Upper lobe of left lung (tissue), 6 donors: ENCODE measurements at regions not wholly inside any gene's neighbourhood (a gene's known extent, or its start where the extent isn't known, plus 50 kb on each side); places are given as distances from the start of the nearest gene placed in this dataset.

Experiments
- ATAC-seq, 2 donors: fragments of 200-7000 bp; cut with Tn5 transposase; one replicate each; pipeline ENCODE4 v1.9.1; 2022; ENCODE audit warnings: mild to moderate bottlenecking in 2 of 2, moderate library complexity in 2 of 2; ENCODE audit not compliant: low FRiP score in 2 of 2
- DNase-seq, 2 donors: peaks; one replicate each; pipeline ENCODE4 v3.0.0-alpha.2; 2019 to 2020
- H3K27ac ChIP-seq, 4 donors: fragments of 200-600 bp; sonication (generic); one replicate each; pipeline ENCODE4 v1.5.1; 2016 to 2019
- H3K27me3 ChIP-seq, 4 donors: fragments of 200-600 bp; sonication (generic); one replicate each; pipeline ENCODE4 v1.5.1; 2017 to 2019
- H3K36me3 ChIP-seq, 4 donors: fragments of 200-600 bp; sonication (generic); one replicate each; pipeline ENCODE4 v1.5.1; 2016 to 2019
- H3K4me1 ChIP-seq, 4 donors: fragments of 200-600 bp; sonication (generic); one replicate each; pipeline ENCODE4 v1.5.1; 2018 to 2019
- H3K4me3 ChIP-seq, 4 donors: fragments of 200-600 bp; sonication (generic); one replicate each; pipeline ENCODE4 v1.5.1; 2017 to 2019; ENCODE audit warnings: mild to moderate bottlenecking in 2 of 4, moderate library complexity in 1 of 4
- H3K9me3 ChIP-seq, 4 donors: fragments of 200-600 bp; sonication (generic); one replicate each; pipeline ENCODE4 v1.5.1; 2018 to 2019
- EP300 ChIP-seq, 4 donors: sonication (generic); formaldehyde crosslinking; IDR thresholded peaks; one replicate each; pipeline ENCODE4 v1.5.1; 2017; ENCODE audit warnings: antibody characterized with exemption in 4 of 4, control low read depth in 2 of 4
- POLR2A ChIP-seq, 4 donors: fragments of 450-650 bp; IDR thresholded peaks; one replicate each; pipeline ENCODE4 v1.5.1; 2016 to 2017; ENCODE audit warnings: antibody characterized with exemption in 4 of 4, mild to moderate bottlenecking in 2 of 4
- POLR2AphosphoS5 ChIP-seq, 2 donors: sonication (generic); formaldehyde crosslinking; IDR thresholded peaks; one replicate each; pipeline ENCODE4 v1.5.1; 2017; ENCODE audit warnings: antibody characterized with exemption in 2 of 2
- WGBS, 2 donors: methylation state at CpG; one replicate each; pipeline ENCODE4 v1.1.5; 2017 to 2018; 5-methylcytosine and 5-hydroxymethylcytosine counted together
- TF ChIP-seq, protein P1 (sequence below), 6 experiments: fragments of 450-650 bp in 4 of 6; fragments of 200-600 bp in 2 of 6; sonication (generic) in 2 of 6; IDR thresholded peaks; one replicate each; pipeline ENCODE4 v1.5.1; 2016 to 2019; ENCODE audit warnings: antibody characterized with exemption in 6 of 6
- donor health status: DM: no; HTN: no; CAD: no; lungs with moderate emphysema.
- donor health status: DM: no; HTN: yes; CAD: no; lungs with severe emphysema.

DNA sequence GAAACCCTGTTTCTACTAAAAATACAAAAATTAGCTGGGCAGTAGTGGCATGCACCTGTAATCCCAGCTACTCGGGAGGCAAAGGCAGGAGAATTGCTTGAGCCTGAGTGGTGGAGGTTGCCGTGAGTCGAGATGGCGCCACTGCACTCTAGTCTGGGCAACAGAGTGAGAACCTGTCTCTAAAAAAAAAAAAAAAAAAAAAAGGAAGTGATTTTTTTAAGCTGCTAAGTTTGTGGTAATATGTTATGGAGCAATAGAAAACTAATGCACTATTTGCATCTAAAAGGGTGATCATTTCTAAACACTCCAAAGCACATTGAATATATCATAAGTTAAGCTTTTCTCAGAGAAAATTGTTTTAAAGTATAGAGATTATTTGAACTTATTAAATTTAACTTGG lies 244.8 kb upstream of the SPAG17 start:
- 74 to 83% methylated on average over 4 of the region's 4 CpGs for WGBS, 2 donors

DNA sequence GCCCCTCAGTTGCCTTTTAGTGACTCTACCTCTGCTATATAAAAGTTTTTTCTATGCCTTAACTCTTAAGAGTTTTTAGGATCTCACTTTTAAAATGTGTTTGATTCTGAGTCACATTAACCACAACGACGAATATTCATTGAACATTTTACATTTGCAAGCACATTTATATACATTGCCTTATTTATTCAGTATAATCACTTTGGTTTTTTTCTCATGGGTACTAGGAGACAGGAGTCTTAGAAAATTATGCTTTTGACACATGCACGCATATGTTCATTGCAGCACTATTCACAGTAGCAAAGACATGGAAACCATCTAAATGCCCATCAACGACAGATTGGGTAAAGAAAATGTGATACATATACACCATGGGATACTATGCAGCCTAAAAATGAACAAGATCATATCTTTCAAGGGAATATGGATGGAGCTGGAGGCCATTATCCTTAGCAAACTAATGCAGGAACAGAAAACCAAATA lies 236.9 kb upstream of the SPAG17 start:
- no peaks in the 10 kb centered on the region for H3K27me3 ChIP-seq
- no peaks in the 10 kb centered on the region for H3K36me3 ChIP-seq
- TF ChIP-seq, protein P1, sequence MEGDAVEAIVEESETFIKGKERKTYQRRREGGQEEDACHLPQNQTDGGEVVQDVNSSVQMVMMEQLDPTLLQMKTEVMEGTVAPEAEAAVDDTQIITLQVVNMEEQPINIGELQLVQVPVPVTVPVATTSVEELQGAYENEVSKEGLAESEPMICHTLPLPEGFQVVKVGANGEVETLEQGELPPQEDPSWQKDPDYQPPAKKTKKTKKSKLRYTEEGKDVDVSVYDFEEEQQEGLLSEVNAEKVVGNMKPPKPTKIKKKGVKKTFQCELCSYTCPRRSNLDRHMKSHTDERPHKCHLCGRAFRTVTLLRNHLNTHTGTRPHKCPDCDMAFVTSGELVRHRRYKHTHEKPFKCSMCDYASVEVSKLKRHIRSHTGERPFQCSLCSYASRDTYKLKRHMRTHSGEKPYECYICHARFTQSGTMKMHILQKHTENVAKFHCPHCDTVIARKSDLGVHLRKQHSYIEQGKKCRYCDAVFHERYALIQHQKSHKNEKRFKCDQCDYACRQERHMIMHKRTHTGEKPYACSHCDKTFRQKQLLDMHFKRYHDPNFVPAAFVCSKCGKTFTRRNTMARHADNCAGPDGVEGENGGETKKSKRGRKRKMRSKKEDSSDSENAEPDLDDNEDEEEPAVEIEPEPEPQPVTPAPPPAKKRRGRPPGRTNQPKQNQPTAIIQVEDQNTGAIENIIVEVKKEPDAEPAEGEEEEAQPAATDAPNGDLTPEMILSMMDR (IDR thresholded peaks at IDR 0.05) = no peak
- TF ChIP-seq EP300 (IDR thresholded peaks at IDR 0.05) (no peak), POLR2AphosphoS5 (IDR thresholded peaks at IDR 0.05) (no peak), POLR2A (IDR thresholded peaks at IDR 0.05) (no peak)
- no peak for DNase-seq
- no peaks in the 10 kb centered on the region for H3K4me1 ChIP-seq
- ATAC-seq = no peak
- no peak overlapping the region for H3K27ac ChIP-seq
- no peak overlapping the region for H3K4me3 ChIP-seq
- 89 to 96% methylated on average over 4 of the region's 4 CpGs for WGBS, 2 donors
- H3K9me3 ChIP-seq = no peaks in the 10 kb centered on the region

More for the DNA sequence above, 244.8 kb upstream of the SPAG17 start:
- no peak overlapping the region for H3K4me3 ChIP-seq
- TF ChIP-seq POLR2AphosphoS5 (IDR thresholded peaks at IDR 0.05) = no peak
- TF ChIP-seq POLR2A (IDR thresholded peaks at IDR 0.05) = no peak
- no peak for TF ChIP-seq EP300 (IDR thresholded peaks at IDR 0.05)
- TF ChIP-seq, protein P1 (IDR thresholded peaks at IDR 0.05) = no peak
- H3K27me3 ChIP-seq = no peaks in the 10 kb centered on the region
- H3K27ac ChIP-seq = no peak overlapping the region
- H3K4me1 ChIP-seq = no peaks in the 10 kb centered on the region
- no peaks in the 10 kb centered on the region for H3K36me3 ChIP-seq
- H3K9me3 ChIP-seq = no peaks in the 10 kb centered on the region
- DNase-seq (no peak), ATAC-seq (no peak)

DNA sequence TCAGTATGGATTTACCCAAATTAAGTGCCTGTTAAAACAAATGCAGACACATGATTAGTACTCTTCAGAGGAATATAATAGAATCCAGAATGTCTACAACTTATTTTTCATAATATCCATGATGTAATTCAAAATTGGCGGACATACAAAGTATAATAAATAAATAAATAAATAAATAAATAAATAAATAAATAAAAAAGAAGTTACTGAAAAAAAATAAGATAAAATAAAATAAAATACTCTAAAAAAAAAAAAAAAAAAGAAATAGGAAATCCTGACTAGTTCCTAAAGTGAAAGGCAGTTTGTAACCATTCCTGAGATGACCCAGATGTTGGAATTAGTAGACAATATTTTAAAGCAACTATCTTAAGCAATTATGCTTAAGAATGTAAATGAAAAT lies 219.0 kb upstream of the SPAG17 start:
- 93 to 95% methylated on average over 1 of the region's 1 CpG for WGBS, 2 donors
- Histone ChIP-seq H3K4me3 (no peak overlapping the region), H3K4me1 (no peaks in the 10 kb centered on the region), H3K36me3 (no peaks in the 10 kb centered on the region), H3K9me3 (peaks cover 0 to 5% (median 0%) of the 10 kb centered on the region in 4 donors), H3K27me3 (no peaks in the 10 kb centered on the region), H3K27ac (no peak overlapping the region)
- no peak for ATAC-seq
- DNase-seq = no peak
- TF ChIP-seq, protein P1 (IDR thresholded peaks at IDR 0.05) = no peak

DNA sequence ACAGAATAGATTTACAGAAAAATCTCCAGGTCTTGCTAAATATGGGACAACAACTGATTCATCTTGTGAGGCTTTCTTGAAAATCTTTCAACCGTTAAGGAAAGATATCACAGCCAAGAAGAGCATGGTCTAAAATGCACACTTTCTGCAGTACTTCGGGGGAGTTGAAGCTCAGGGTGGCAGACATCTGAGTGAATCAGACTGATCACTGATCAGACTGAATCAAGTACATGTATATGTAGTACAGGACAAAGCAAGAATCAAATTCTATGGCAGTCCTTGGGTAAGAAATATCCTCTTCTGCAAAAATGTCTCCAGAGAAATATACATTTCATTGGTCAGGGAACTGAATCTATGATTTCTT lies 212.4 kb upstream of the SPAG17 start:
- WGBS, 2 donors = 67 to 79% methylated on average over 2 of the region's 2 CpGs
- Histone ChIP-seq H3K36me3 (no peaks in the 10 kb centered on the region), H3K4me1 (no peaks in the 10 kb centered on the region), H3K27ac (no peak overlapping the region), H3K9me3 (no peaks in the 10 kb centered on the region), H3K4me3 (no peak overlapping the region), H3K27me3 (no peaks in the 10 kb centered on the region)
- no peak for TF ChIP-seq EP300 (IDR thresholded peaks at IDR 0.05)
- no peak for TF ChIP-seq POLR2A (IDR thresholded peaks at IDR 0.05)
- TF ChIP-seq POLR2AphosphoS5 (IDR thresholded peaks at IDR 0.05) = no peak
- TF ChIP-seq, protein P1 (IDR thresholded peaks at IDR 0.05) = no peak
- DNase-seq (no peak), ATAC-seq (no peak)

DNA sequence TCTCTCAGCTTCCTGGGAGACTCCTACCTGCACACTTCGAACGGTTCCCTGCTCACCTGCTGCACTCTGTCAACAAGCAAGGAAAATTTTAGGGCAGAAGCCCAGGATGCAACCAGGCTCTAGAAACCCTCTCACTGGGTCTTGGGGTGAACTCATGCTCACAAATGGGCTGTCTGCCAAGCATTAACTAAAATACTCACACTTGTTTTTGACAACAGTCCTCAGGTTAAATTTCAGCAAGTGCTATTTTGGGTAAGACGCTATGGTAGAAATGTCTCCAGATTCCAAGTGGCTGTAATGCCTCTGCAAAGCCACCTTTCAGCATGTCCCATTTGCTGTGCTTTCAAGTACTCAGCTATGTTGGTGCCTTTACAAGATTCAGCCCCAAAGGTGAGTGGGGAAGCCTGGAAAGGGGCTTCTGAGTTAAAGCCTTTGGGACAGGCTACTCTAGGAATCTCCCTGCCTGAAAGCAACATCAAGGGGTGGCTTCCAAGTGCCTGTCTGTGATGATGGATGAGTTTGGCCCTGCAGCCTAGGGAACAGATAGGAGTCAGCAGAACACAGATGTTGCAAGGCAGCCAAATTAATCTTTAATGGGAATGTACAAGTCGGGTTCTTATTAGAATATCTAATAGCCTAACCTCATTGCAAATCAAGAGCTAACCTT lies 211.9 kb upstream of the SPAG17 start:
- no peak for DNase-seq
- H3K4me3 ChIP-seq = no peak overlapping the region
- H3K27ac ChIP-seq = no peak overlapping the region
- WGBS, 2 donors = 64 to 78% methylated on average over 4 of the region's 4 CpGs
- no peaks in the 10 kb centered on the region for H3K36me3 ChIP-seq
- TF ChIP-seq POLR2A (IDR thresholded peaks at IDR 0.05) = no peak
- no peak for TF ChIP-seq EP300 (IDR thresholded peaks at IDR 0.05)
- TF ChIP-seq, protein P1 (IDR thresholded peaks at IDR 0.05) = no peak
- TF ChIP-seq POLR2AphosphoS5 (IDR thresholded peaks at IDR 0.05) = no peak
- no peaks in the 10 kb centered on the region for H3K27me3 ChIP-seq
- H3K4me1 ChIP-seq = no peaks in the 10 kb centered on the region
- H3K9me3 ChIP-seq = no peaks in the 10 kb centered on the region
- no peak for ATAC-seq
